ENCODE measurements at regions not wholly inside any gene's neighbourhood (a gene's known extent, or its start where the extent isn't known, plus 50 kb on each side); places are given as distances from the start of the nearest gene placed in this dataset.
A peak's percentile ranks its signal among the peaks of the same experiment; 100 is the strongest.

DNA sequence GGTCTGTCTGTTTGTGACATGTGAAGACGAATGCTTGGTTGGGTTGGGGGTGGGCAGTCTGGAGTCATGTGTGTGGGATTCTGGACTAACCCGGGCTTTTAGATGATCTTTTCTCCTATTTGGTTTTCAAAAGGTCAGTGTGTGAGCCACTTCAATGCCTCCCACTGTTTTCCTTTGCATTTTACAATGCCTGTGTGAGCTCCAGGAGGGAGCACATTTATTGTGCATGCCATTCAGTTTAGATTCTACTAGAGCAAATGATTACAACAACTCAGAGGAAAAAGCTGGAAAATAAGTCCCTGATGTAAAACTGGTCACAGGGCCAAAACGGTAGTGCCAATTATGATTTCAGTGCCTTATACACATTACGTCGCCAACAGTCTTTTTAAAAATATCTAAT is 90.9 kb downstream of the LYPLAL1 start:
- H3K27ac ChIP-seq (replicated peaks; ENCODE audit: low read length), result no peak overlapping the region
- no peak overlapping the region for H3K23ac ChIP-seq (ENCODE audit: low read depth, low read length, poor library complexity)
- no peak overlapping the region for H3K9ac ChIP-seq (ENCODE audit: low read depth, low read length, poor library complexity)
- H2BK5ac ChIP-seq (ENCODE audit: low read length), result no peak overlapping the region
- H2BK120ac ChIP-seq (ENCODE audit: low read depth, low read length), result no peak overlapping the region
- H3K4ac ChIP-seq (ENCODE audit: low read length), result no peak overlapping the region
- no peak overlapping the region for H2AK5ac ChIP-seq (ENCODE audit: low read depth, low read length)
- H2BK15ac ChIP-seq (ENCODE audit: low read length), result no peak overlapping the region
- H3K14ac ChIP-seq (ENCODE audit: low read length), result no peak overlapping the region
- no peak overlapping the region for H2BK12ac ChIP-seq (ENCODE audit: low read length)
- peak; percentile 14 for DNase-seq (ENCODE audit: low spot score)
- no peaks in the 10 kb centered on the region for H3K36me3 ChIP-seq (replicated peaks in 1 of 2; ENCODE audit: control insufficient read depth in 2 of 2, insufficient read depth in 2 of 2, low read length in 2 of 2)
- peaks cover 4 to 19% of the 10 kb centered on the region in 2 donors for H3K9me3 ChIP-seq (replicated peaks in 1 of 2; ENCODE audit: control insufficient read depth in 2 of 2, insufficient read depth in 1 of 2, low read depth in 1 of 2, low read length in 2 of 2)
- no peaks in the 10 kb centered on the region for H3K27me3 ChIP-seq (ENCODE audit: control insufficient read depth in 3 of 3, insufficient read depth in 3 of 3, low read depth in 1 of 3, low read length in 3 of 3)
- H3K79me1 ChIP-seq (ENCODE audit: low read depth, low read length), result no peaks in the 10 kb centered on the region
- no peak overlapping the region for H2AFZ ChIP-seq (ENCODE audit: low read length)
- H4K8ac ChIP-seq (ENCODE audit: low read depth, low read length), result no peak overlapping the region
- peaks cover 2 to 8% of the 10 kb centered on the region in 2 donors for H3K4me1 ChIP-seq (ENCODE audit: control insufficient read depth in 2 of 2, insufficient read depth in 1 of 2, low read depth in 1 of 2, low read length in 2 of 2)
- WGBS, 2 donors (ENCODE audit: extremely low coverage in 2 of 2, insufficient read length in 2 of 2, insufficient replicate concordance in 1 of 2), result no CpG with 5 or more reads among the region's 5 CpGs
- no peak overlapping the region for H4K91ac ChIP-seq (ENCODE audit: low read depth, low read length, poor library complexity)
- H3K4me2 ChIP-seq (ENCODE audit: insufficient read depth, low read length, poor library complexity, severe bottlenecking), result no peak overlapping the region
- H3K18ac ChIP-seq (ENCODE audit: low read length), result no peak overlapping the region
- no peak overlapping the region for H3K4me3 ChIP-seq (ENCODE audit: low read length in 2 of 2)

Data from neuronal stem cell (in vitro differentiated cells).